GM18907 (cell line): ENCODE measurements at regions not wholly inside any gene's neighbourhood (a gene's known extent, or its start where the extent isn't known, plus 50 kb on each side); places are given as distances from the start of the nearest gene placed in this dataset.

ENCODE experiments used
- ATAC-seq: cut with Tn5 transposase; IDR thresholded peaks from one replicate; pipeline ENCODE4 v1.9.1; 2021; ENCODE audit warnings: mild to moderate bottlenecking, moderate library complexity; ENCODE audit not compliant: unreplicated experiment

DNA sequence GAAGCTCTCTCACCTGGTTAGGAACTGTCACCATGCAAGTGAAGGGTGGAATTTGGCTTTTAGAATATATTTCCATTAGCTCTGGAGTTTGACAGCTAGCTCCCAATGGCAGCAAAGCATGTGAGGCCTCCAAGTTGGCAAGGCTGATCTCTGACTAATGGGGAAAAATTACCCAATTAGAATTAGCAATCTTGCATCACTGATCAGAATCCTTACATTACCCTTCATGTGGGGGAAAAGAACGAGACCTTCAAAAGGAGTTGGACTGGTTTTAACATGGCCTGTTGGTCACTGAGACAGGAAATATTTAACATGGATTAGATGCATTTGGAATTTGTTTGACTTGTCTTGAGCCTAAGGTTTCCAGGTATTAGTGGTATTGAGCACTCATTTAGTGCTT, 192.3 kb upstream of the GDNF start:
- ATAC-seq: no peak

DNA sequence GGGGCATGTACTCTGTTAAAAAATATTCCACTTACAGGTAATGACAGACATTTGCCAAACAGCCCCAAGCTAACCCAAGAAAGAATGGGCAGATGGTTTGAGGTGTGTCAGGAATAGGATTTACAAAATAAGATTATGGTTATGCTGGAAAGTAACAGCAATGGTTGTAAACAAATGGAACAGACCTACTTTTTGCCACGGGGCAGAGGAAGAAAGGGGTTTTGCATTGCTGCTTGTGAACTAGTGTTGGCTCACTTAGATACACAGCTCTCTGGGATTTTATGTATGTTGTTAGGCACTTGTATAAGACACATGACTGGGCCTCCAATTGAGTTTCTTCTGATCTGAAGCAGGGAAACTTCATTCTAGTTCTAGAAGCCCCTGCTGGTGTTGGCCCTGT, 191.5 kb upstream of the GDNF start:
- no peak for ATAC-seq

DNA sequence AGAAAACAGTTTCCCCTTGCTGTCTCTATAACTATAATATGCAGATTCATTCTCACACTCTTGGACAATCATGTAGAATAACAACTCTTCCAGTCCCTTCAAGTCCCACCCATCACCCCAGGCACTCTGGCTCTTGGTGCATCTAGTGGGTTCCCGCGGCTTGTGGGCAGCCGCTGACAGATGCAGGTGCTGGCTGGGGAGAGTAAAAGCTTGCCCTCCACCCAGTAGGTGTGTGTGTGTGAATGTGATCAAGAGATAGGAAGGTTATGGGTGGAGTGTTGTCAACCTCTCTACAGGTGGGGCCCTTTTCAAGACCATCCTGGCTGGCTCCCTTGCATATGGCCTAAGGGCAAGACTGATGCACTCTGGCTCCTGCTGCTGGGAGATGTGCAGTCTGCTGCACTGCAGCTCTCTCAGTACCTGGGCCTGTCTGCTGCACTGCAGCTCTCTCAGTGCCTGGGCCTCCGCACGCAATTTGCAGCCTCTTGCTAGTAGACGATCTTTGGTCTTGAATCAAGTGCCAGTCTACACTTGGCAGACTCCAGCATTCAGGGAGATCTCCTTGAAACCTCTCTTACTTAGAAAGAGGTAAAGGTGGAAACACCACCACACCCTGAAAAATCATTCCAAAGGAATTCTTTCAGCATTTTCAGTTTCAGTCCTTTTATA, 189.7 kb upstream of the GDNF start:
- no peak for ATAC-seq

DNA sequence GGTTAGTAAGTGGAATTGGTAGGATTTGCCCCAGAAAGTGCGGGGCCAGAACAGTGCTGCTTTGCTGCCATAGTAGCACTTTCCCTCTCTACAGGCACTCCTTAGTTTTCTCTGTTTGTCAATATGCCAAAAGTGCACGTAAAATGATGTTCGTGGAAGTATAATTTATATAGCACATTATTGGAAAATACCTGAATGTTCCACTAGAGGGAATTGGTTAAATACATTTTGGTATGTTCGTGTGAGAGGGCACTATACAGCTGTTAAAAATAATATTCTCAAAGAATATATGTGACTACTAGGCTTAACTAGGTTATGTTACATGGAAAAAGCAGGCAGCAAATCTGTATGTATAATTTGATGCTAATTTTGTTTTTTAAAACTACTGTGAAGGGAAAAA, 184.0 kb upstream of the GDNF start:
- no peak for ATAC-seq

DNA sequence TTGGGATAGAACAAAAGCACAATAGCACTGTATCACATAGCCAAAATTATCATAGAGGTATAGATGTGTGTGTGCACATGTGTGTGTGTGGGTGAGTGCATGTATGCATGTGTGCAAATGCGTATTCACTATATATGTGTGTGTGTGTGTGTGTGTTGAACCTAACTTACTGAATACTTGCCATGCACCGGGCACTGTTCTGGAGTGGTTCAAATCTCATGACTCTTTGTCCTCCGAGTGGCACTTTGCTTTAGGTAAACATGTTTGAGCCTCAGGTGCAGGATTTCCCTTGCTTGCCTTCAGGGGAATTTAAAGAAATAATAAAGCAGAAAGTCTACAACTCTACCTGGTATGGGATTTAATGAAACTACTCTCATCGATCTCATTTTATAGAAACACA, 183.5 kb upstream of the GDNF start:
- ATAC-seq: no peak

DNA sequence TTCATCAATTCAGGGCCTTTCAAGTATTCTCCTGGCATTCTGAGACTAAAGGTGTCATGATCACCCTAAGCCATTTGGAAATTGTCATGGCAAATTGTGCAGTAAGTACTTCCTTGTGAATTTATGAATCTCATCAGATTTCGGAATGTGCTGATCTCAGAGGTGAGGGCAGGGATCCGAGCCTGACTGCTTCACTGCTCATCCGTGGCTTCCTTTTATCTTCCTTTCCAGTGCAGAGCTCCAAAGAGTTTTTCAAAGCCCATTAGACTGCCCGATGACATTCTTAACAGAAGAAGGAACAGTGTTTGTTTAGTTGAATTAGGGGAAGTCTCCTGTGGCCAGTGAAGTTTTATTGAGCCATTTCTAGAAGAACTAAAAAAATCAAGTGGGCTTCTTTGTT, 182.8 kb upstream of the GDNF start:
- ATAC-seq: no peak

DNA sequence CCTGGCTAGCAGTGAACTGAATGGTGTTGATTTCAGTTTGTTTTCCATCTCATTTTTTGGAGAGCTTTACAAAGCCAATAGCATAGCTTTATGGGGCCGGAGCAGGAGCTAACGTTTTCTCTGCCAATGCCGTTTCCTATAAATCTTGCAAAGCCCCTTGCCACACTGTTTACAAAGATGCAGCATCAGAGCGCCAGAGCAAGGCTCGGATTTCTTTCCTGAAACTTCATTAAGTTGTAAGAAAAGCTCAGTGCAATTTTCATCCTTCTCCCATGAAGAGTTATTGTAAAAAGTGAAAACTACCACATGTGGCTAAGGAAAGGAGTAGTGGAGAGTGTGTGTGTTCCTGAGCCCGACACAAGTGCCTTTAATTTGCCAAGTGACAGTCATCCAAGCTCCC, 178.2 kb upstream of the GDNF start:
- ATAC-seq: no peak

DNA sequence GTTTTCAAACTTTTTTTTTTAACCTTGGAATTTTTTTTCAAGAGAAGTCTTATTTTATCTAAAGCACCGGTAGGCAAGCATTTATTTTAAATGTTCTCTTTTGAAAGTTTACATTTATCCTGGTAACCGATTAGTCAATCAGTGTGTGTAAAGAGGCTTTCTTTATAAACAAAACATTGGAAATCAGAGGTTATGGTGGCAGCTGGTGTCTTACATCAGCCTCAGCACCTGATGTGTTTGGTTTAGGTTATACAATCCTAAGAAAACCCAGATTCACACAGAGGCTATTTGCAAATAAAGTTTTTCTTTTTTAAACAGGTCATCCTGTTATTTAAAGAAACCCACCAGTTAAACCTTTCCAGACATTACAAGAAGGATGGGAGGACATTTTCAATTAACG, 173.3 kb upstream of the GDNF start:
- no peak for ATAC-seq

DNA sequence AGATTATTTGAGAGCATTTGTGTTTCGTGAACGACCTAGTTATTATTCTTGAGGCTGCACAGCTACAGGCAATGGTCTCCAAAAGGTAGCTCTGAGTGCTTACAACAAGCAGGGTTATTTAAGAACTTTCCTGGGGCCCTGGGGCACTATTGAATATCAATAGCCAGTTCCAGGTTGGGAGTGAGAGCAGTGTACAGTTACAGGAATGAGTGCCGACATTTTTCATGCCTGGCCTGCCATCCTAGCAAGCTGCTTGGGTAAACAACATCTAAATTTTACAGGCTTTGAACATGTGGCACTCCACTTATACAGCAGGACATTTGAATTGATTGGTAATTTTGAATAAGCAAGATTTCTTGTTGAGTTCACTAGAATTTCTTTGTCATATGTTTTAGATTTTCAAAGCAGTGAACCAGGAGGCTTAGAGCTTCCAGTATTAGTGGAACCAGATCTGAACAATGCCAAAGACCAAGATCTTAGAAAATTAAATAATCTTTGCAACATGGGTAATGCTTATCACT, 171.9 kb upstream of the GDNF start:
- ATAC-seq: no peak

DNA sequence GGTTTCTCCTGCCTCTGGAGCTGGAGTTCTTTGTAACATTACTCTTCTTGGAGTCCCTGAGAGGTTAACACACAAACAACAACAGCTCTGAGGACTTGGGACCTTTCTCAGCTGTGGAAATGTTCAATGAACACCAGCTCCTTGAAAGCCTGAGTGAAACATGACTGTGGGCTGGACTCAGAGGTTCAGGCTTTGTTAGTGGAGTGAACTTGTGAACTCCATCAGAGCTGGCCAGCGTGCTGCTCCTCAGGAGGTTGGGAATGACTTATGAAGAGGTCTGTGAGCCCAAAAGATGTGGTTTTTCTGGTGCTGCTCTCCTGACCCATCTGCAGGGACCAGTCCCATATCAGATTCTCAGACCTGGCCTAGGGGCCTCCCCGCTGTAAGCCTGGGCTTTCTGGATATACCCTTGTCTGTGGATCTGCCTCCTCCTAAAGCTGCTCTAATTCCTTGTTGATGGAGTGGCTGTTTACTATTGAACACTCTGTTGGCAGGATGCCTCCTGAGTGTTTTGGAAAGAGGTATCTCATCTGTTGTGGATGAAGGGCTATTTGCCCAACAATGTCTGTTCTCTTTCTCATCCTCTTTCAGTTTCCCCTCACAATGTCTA, 170.0 kb upstream of the GDNF start:
- ATAC-seq: no peak

DNA sequence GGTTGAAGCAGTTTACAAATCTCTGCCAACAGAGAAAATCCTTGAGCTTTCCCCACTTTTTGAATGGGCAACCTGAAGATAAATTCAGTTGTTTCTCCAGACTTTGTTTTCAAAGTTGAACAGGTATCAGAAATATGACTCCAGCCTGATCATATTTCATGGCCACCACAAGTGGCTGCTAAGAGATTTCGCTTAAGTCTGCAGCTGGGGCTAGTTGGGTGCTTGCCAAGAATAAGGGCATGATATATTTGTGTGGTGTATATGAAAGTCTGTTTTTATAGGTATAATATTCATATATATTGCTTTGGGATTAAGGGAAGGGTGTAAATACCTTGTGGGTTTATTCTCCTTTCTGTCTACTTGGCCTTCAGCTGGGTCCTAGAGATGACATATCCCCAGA, 168.4 kb upstream of the GDNF start:
- no peak for ATAC-seq

DNA sequence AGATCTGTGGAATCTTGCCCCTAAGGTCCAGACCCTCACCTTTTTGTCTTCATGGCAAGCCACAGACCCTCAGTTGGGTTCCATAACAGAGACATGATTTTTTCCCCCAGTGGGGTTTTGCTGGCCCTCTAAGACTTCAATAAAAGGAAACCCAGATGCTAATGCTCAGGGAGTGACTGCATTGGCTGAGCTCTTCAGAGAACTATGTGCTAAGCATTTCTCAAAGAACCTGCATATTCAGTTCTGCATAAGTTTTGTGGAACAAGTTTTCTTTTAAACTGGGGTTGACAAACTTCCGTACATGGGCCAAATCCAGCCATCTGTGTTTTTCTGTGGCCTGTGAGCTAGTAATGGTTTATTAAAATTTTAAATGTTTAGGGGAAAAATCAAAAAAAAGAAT, 159.8 kb upstream of the GDNF start:
- no peak for ATAC-seq

DNA sequence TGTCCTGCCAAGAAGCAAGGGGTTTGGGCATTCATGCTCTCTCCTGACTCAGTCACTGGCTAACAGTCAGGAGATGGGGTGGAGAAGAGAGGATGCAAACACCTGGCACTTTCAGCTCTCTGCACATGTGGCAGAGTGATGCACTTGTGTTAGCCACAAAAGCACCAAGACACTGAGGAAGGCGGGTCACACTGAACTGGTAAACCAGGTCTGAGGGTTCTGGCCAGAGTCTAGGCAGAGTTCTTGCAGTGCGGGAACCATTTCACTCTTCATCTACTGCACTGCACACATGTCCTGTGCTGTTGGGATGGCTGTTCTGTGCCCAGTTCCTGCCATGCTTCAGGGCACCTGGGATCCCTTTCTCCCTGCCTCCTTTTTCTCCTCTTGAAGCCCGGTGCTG, 157.1 kb upstream of the GDNF start:
- no peak for ATAC-seq

DNA sequence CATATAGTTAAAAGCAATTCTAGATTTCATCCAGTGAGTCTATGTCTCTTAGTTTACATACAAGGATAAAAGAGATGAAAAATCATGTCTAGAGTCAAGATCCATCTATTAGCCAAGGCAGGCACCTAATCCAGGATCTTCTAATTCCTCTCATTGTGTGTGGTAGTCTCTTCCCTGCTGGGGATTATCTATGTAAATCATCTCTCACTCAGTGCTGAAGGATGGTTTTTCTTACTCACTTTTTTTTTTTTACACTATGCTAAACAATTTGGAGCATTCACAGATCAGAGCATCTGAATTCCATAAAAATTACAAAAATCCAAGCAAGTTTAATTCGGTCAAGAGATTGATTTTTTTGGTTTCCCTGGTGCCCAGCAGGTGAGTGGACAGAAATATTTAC, 154.9 kb upstream of the GDNF start:
- no peak for ATAC-seq

DNA sequence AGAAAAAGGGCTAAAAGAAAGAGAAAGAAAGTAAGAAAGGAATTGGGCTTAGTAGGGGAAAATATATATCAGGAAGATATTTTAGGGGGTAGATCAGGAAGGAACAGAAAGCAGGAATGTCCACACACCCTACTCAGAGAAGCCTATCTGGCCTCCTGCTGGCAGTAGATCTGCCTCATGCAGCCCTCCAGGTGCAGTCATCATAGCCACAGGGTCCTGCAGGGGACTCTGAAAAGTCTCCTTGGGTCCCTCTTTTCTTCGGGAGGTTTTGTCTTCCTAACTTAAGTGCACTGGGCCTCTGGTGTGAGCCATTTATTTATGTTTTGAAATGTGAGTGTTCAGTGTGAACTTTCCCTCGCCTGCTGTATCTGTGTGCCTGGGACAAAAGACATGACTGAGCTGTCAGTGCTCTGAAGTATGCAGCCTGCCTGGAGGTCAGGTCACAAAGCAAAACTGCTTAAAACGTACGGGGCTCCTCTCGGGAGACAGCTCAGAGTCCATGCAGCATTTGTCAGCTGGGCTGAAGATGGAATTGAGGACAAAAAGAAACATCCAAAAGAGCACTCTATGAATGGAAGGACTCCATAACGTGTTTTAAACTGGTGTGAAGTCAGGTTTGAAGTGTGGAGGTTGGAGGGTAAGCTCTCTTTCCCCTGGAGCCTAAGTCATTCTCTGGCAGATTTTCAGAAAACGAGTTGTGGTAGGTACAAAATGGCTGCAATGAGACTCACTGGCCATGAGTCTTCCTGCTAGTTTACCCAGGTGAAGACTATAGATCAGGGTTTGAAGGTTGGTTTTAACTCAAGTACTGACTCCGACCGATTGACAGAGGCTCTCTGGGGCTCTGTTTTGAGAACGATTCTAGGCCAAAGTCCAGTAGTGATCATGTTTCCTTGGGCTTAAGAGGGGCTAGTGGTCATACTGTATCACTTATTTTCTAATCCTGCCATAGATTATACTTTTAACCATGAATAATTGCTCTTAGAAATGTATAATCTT, 151.8 kb upstream of the GDNF start:
- ATAC-seq: no peak

DNA sequence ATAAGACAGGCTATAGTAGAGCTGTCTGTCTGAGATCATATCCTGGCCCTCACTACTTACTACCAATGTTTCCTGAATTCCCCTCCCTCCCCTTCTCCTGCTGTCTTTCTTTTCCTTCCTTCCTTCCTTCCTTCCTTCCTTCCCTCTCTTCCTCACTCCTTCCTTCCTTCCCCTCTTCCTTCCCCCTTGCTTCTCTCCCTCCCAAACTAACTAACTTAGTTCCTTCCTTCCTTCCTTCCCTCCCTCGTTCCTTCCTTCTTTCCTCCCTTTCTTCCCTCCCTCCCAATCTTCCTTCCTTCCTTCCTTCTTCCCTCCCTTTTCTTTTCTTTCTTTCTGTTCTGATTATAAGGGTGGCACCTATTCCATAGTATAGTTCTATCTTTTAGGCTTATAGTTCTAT, 150.0 kb upstream of the GDNF start:
- ATAC-seq: no peak

DNA sequence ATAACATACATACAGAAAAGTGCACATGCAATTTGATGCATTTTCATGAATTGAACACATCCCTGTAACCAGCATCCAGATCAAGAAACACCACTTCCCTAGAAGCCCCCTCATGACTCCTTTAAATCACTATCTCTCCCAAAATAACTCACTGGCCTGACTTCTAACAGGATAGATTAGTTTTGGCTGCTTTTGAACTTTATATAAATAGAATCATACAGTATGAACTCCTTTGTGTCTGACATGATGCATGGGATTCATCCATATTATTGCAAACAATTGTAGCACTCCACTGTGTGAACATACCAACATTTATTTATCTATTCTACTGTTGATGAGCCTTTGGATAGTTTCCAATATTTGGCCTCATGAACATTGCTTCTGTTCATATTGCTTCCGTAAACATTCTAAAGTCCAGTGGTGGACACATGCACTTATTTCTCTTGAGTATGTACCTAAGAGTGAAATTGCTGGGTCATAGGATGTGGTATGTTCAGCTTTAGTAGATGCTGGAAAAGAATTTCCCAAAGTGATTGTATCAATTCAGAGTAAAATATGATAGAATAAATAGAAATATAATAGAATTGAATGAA, 148.7 kb upstream of the GDNF start:
- ATAC-seq: no peak

DNA sequence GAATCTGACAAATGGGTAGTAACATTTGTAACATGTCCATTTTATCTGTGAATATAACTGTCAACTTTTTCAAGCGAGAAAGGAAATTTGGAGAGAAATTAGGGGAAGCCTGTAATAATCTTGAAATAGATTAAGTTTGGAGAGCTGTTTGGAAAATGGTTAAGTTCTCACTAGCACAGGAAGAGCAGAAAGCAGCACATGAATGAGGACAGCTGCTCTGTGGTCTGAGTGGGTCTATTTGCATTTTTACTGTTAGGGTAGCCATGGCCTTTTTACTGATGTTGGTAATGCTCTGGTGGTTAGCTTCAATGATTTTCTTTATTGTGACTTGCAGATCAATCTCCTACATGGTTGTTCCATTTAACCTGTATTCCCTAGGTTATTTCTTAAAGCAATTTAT, 144.5 kb upstream of the GDNF start:
- ATAC-seq: no peak

DNA sequence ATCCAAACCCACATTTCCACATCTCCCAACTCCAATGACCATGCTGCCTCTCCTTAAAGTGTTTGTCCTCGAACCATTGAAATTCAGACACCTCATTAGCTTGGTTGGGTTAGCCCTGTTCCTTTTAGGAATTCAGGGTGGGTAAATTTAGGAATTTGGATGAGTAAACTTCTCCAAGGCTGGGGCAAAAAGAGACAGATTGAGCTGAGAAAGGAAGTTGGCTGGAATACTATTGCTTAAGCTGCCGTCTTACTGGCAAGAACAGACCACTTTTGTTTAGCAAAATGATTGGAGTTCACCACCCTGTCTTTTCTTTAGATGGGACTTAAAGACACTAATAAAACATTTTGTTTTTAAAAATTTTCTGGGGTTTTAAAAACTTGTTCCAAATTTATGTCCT, 143.6 kb upstream of the GDNF start:
- ATAC-seq: no peak

DNA sequence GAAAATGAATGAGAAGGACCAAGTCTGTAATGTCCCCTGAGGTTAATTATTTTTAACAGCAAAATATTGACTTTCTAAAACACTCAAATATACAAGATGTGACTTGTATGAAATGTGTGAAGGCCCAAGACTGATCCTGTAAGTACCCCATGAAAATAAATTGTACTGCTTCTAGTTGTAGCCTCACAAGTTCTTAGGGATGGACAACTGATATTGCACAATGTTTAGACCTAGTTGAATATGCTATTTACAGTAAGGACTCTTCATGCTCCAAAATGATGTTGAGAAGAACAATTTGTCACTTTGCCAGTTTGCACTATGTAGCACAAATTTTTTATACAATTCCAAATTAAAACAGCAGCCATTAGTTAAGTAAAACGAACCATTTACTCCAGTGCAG, 139.7 kb upstream of the GDNF start:
- ATAC-seq: no peak

DNA sequence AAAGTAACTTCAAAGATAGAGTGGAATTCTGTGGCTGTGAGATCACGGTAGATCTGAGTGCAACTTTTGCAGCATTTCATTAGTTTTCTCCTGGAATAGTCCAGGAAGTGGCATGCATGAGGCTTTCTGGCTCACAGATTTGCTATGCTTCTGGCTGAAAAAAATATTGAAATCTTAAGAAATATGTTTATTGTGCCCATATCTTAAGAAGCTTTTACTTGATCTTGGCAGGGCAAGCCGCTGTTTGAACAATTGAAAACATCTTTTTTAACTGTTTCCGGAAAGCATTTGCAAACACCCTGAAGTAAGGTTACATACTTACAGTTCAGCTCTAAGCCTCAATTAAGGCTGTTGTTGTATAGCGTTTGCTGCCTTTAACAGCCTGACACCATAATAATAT, 135.7 kb upstream of the GDNF start:
- ATAC-seq: no peak
